Hippocampal formation (tissue), 2 donors: ENCODE measurements at regions not wholly inside any gene's neighbourhood (a gene's known extent, or its start where the extent isn't known, plus 50 kb on each side); places are given as distances from the start of the nearest gene placed in this dataset.
"Not testable (repeated sequence)": the region's sequence is repeated elsewhere in the genome, so short reads cannot be mapped to it uniquely, and the experiment has no call there.

Experiments
- DNase-seq, 2 donors: peaks; one replicate each; lab custom pipeline; 2025; lab: John Stamatoyannopoulos, UW

DNA sequence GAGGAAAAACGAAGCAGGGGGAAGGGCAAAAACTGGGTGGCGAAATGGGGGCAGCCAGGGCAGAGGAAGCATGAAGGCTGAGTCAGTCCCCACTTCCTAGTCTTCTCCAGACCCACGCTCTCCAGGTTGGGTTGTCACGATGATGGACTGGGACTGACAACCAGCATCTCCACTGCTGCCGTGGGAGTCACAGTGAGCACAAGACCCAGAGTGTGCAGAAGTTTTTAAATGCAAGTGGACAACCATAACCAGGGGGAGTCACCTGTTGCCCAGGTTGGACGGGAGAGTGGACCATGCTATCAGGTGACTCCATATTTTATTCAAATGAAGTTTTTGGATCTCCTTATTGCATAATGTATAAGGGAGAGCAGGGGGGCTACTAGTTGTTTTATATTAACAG is 511.4 kb upstream of the ZFP42 start:
- no peak for DNase-seq

DNA sequence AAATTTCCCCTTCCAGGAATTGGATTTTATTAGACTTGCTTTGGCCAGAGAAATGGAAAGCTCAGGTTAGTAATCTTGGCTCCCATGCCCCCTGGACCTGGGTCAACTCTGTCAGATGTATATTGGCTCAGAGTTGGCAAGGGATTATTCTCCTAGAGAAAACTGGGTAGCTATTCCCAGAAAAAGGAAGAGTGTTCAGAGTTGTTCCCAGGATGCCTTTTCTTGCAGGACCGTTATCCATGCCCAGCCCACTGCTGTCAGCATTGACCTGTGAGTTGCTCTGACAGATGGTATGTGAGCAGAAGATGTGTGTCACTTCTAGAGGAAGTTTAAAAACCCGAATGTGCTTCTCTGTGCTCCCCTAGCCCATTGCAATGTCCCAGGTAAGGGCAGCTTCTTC is 509.9 kb upstream of the ZFP42 start:
- no peak for DNase-seq

DNA sequence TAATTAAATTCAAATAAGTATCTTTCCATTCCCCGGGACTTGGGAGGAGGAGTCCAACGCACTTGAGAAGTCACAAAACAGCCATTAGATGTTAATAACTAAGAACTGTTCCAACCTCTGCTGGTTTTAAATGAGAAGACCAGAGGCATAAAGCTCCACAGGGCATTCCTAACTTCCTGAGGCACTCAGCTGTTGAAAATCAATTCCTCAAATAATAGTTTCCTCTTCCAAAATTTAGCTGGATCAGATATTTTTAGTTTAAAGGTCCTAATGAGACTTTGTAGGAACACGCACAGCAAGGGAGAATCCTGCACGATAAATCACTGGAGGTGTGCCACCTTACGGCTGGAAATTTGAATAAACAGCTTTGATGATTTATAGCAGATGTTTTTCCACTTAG is 504.3 kb upstream of the ZFP42 start:
- DNase-seq: no peak

DNA sequence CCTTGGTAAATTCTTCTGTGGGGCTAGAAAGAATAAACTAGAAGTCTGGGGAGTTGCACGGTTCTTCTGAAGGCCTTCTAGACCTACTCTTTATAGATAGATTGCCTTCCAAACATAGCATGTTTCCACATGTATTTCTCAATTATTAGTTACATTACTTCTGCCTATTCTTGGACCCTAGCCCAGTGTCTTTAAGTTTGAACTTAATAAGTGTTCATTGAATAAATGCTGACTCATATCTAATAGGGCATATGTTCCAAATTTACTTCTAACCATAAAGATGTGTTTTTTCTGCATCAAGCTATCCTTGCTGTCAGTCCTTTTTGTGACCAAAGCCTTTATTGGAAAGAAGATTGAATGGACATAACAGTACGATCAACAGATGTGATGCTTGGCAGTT is 503.6 kb upstream of the ZFP42 start:
- no peak for DNase-seq

DNA sequence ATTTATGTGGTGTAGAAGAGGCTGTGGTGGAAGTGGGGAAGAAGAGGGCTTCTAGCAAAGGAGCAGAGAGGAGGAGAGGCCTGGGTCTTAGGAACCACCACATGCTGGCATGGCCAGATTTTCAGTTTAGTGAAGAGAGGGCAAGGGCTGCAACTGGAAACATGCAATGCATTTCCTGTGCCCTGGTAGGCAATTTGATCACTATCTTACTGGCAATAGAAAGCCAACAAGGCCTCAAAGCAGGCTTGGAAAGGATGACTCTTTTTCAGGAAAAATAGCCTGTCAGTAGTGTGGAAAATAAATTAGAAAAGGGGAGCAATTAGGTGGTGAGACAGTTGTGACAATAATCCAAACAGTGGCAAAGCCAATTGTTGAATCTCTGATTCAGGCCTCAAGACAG is 501.9 kb upstream of the ZFP42 start:
- no peak for DNase-seq

DNA sequence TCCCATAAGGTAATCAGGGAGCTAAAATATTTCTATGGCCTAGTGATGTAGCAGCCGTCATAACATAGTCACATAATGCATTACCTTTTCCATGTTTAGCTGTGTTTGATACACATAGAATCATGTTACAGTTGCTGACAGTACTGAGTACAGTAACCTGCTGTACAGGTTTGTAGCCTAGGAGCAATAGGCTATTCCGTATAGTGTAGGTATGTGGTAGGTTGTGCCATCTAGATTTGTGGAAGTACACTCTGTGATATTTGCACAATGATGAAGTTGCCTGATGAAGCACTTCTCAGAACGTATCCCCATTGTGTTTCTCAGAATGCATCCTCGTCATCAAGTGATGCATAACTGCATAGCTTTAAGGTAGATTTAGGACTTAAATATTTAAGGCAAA is 495.6 kb upstream of the ZFP42 start:
- DNase-seq: no peak

DNA sequence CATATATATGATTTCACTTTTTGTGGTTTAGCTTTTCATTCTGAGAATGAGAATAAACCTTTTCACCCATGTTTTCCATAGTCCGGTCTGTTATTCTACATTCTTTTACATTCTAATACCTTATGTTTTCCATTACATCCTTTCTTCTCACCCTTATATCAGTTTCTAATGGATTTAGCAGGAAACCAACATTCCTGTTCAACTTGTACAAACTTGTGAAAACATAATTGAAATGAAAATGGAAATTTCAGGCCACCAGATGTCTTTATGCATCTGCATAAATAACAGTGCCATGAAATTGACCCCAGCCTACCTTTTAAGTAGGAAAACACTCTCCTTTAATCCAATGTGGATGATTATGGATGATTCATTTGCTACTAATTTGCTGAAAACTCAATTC is 494.8 kb upstream of the ZFP42 start:
- no peak for DNase-seq

DNA sequence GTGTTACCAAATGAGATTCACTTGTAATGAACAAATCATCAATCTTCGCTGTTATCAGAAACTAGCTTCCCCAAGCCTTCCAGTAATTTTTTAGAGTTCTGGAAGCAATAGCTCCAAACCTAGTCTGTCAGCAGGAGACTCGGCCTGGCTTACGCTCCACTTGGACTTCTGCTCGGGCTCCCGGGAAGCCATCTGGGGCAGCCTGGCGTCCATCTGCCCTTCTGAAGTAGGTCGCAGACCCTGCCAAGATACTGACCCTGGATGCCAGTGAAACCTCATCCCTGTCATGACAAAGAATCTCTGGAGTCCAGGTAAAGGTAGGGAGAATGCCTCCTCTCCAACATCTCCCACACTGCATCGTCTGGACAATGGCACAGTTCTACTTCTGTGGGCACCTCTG is 493.8 kb upstream of the ZFP42 start:
- DNase-seq: no peak

DNA sequence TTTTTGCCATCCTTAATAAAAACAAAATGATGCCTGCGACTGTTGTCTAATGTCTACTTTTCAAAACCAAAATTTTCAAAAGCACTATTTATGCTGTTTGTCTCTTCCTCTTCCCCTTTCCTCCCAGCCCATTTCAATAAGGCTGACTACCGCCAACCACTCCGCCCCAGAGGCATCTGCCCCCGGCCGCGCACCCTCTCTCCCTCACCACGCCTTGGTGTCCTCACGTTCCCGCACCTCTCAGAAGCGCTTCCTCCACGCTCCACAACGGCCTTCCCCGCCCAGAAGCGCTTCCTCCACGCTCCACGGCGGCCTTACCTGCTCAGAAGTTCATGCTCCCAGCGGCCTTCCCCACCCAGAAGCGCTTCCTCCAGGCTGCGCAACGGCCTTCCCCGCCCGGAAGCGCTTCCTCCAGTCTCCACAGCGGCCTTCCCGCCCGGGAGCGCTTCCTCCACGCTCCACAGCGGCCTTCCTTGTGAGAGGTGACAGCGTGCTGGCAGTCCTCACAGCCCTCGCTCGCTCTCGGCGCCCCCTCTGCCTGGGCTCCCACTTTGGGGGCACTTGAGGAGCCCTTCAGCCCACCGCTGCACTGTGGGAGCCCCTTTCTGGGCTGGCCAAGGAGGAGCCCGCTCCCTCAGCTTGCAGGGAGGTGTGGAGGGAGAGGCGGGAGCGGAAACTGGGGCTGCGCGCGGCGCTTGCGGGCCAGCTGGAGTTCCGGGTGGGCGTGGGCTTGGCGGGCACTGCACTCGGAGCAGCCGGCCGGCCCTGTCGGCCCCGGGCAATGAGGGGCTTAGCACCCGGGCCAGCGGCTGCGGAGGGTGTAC is 490.4 kb upstream of the ZFP42 start:
- DNase-seq: no peak

DNA sequence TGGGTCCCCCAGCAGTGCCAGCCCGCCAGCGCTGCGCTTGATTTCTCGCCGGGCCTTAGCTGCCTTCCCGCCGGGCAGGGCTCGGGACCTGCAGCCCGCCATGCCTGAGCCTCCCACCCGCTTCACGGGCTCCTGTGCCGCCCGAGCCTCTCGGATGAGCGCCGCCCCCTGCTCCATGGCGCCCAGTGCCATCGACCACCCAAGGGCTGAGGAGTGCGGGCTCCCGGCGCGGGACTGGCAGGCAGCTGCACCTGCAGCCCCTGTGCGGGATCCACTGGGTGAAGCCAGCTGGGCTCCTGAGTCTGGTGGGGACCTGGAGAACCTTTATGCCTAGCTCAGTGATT is 489.8 kb upstream of the ZFP42 start:
- DNase-seq: not testable (repeated sequence)

DNA sequence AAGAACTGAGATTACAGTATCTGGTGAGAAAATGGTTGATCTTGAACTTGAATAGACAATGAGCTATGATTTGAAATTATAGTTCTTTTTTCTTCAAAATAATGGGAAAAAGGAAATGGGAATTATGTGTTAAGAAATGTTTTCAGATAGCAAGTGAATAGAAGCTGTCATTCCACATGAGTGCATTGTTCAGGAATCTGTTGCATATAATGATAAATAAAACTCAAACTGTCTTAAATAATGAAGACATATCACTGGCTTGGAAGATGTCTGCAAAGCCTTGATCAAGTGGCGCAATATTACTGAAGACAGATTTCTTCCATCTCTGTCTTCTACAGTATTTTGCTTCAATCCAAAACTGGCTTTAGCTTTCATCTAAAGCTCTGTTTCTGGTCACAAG is 479.3 kb upstream of the ZFP42 start:
- DNase-seq: no peak

DNA sequence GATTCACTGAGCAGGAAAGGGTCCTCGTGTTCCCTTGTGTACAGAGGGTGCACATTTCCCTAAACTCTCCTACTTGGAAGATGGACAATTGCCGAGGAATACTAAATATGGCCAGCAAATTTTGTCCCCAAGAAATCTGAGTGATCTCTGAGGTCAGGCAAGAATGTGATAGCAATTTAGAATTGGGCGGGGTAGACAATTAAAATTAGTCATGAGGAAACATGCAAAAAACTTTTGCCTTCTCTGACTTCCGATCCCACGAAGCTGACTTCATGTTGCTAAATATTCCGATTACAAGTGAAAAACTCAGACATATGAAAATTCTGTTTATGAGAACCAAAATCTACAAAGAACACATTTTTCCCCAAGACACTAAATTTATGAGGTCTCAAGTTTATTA is 453.9 kb upstream of the ZFP42 start:
- DNase-seq: no peak

DNA sequence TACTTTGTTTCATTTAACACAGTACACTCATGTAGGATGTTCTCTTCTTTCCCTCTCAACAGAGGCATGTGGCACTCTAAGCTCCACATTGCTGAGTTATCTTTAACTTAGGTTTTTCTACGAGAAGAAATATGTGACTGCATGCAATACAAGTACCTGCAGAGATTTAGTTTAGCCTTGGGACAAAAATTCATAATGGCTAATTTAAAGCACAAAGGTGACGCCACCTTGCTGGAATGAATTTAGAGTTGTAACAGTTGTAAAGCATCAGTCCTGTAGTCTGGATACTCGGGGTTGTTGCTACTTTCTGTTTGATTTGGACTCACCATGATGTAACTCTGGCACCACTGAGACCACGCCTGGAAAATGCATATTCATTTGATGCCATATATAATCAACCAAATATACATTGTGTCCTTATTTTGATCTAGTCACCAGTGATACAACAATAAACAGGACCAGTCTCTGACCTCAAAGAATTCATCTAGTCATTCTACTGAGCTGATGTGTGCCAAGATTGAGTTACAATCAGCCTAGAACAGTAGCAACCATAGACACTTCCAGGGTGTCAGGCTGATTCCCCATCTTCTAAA is 451.0 kb upstream of the ZFP42 start:
- DNase-seq: no peak

DNA sequence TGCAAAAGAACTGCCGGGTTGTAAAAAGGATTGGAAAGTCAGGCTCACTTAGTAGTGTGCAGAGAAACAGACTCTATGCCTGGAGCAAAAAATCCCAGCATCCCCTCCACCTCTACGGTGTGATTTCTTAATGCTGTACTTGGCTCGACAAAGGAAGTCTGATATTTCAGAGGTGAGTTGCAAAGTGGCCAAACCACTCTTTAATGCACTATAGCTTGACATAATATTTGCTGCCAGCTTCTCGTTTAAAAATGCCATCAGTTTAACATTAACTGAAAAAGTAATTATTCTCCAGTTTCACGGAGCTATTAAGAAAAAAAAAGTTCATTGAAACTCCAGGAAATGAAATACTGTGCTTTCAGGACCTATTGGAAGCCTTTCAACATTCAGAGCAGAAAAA is 448.3 kb upstream of the ZFP42 start:
- DNase-seq: no peak

DNA sequence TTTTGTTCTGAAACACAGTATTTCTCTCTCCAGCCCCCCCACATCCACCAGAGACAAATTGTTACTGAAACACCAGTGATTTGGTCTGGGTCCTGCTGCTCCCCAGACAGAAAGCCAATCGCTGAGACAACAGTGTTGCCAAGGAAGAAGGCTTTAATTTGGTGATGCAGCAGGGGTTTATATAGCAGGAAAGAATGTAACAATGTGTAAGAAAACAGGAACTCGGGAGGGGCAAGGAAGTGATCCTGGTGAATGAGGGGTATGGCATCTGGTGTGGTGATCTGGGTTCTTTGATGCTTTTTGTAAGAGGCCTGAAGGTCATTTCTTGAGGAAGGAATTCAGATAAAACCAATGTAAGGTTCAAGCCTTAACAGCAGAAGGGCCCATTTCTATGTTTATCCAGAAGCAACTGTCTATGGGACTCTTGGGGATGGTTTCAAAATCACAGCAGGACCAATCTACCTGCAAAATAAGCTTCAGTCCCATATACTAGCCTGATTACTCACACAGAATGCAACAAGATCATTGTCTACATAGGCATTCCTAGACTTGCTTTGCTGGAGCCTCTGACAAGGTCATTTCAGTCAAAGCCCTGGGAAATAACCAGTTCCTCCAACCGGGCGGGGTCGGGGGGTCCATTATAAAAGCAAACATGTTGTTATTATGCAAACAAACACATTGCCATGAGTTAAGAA is 445.2 kb upstream of the ZFP42 start:
- no peak for DNase-seq

DNA sequence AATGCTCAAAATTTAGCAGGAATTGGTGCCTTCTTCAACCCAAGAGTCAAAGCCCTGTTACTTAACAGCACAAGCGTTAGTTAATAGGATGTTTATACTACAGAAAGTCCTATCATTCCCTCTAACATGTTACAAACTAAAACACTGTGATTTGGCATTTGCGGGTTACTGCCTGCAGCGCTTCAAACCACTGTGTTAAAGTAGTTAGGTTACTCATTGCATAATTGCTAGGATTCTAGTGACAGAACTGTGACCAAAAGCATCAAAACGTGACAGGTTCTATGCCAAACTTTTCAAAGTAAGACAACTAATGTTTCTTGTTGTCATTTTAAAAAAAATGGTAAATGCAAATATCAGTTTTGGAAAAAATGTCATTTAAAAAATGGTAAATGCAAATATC is 442.8 kb upstream of the ZFP42 start:
- no peak for DNase-seq

DNA sequence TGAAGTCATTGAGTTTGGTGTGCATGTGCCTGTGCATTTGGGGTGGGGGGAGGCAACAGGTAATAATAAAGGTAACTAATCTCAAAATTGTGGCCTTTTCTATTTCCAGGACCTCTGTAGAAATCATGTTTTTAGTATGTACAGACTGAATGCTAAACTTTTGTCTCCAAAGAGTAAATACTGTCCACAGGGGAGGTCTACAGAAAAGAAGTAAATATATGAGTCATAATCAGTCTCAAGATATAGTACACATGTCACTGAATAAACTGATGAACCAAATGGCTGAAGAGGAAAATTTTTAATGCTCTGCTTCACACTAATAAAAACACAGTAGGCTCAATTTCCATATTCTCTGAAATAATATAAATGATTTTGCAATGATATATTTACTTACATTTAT is 440.4 kb upstream of the ZFP42 start:
- DNase-seq: no peak

DNA sequence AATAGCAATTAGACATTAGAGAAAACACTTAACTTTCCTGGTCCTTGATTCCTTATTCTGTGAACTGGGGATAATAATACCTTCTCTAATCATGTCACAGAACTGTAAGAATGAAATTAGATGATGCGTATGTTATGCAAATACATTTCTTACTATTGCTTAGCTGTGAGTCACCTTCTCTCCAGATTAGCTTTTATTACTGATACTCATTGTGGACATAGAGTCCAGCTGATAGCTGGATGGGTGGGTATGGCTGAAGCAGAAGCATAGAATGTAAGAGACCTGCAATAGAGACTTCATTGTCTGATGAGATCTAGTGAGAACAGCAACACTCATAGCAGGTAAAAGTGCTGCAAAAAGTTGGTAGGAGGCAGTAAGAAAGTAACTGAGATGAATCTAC is 437.2 kb upstream of the ZFP42 start:
- DNase-seq: no peak

DNA sequence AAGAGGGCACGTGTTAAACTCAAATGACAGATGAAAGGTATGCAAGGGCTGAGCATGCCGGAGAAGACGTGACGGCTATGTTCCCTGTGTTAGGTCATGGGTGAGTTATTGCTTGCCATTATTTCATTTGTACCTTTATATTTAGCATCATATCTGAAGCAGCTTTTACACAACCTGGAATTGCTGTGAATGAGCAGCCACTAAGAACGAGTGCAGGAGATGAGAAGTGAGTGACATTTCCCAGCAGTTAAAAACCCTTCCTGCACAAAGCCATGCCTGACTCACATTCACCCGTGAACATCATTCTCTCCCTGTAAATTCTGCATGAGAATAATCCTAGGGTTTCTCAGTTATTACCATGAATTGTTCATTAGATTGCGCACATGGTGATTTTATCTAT is 433.2 kb upstream of the ZFP42 start:
- no peak for DNase-seq

DNA sequence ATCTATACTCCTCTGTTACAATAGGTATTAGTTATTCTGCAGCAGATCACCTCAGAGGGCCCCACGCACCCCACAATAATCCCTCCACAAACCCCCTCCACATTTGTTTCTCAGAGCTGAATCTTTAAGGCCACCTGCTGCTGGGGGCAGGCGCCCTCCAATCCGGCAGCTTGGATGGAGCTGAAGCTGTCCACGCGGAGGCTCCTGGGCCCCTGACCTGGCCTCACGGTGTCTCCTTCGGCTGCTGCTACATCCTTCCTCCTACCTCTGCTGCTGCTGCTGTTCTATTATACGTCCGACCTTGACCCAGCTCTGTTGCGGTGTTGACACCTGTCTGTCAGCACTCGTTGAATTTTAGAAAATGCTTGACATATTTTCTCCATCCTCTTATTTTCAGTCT is 430.2 kb upstream of the ZFP42 start:
- DNase-seq: no peak

DNA sequence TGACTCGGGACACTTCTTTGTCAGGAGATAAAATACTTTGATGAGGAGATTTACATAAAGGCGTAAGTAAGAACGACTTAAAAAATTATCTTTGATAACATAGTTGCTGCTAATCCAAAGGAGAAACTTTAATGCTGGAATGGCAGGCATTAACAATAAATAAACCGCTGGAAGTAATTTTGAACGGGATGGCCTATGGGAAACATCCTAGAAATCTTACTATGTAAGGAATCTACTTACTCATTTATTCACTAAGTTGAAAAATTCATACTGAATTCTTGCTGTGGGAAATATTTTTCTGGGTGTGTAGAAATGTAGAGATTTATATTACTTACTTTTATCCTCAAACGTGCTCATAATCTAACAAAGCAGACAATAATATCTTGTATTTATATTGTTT is 425.7 kb upstream of the ZFP42 start:
- DNase-seq: no peak

DNA sequence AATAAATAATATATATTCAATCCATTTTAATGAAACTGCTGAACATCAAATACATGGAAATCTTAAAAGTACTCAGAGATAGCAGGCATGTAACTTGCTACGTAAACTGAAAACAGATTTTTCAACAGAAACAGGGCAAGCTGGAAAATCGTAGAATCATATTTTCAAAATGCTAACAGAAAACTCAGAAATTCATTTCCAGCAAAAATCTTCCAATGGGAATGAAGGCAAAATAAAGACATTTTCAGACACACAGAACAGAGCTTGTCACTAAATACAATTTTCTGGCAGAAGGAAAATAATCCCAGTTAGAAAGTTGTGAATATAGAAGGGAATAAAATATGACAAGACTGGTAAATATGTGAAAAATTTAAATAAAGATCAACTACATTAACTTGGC is 419.9 kb upstream of the ZFP42 start:
- no peak for DNase-seq

DNA sequence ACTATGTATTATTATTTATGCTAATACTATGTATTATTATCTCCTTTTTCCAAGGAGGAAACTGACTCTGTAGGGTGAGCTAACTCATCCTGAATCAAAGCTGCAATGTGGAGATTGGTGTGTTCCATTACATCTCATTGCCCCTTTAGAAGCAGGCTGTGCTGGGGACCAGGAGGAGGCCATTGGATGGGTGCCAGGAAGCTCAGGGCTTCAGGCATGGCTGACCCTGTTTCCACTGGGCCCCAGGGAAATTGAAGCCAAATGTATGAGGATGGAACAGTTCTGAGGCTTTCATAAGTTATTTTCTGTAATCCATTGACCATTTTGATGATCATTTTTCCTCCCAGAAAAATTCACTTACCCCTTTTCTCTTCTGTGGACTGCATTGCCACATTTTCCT is 418.8 kb upstream of the ZFP42 start:
- no peak for DNase-seq
